Fibroblast of lung (primary cell): ENCODE measurements at regions not wholly inside any gene's neighbourhood (a gene's known extent, or its start where the extent isn't known, plus 50 kb on each side); places are given as distances from the start of the nearest gene placed in this dataset.

Experiments used
- DNase-seq, 2 donors: peaks; one replicate each; pipeline versions ENCODE4 v3.0.0 to v3.0.0-alpha.2; 2010; ENCODE audit warnings: low read depth in 2 of 2
- H2AFZ ChIP-seq: 2 replicates; pipeline ENCODE4 v1.5.1; 2012; ENCODE audit warnings: low read length, control low read depth, inconsistent platforms
- H3K27ac ChIP-seq: 2 replicates; pipeline ENCODE4 v1.5.1; 2011; ENCODE audit warnings: low read length, control low read depth; ENCODE audit not compliant: insufficient read depth
- H3K27me3 ChIP-seq: 2 replicates; pipeline ENCODE4 v1.5.1; 2011; ENCODE audit warnings: mild to moderate bottlenecking, low read length; ENCODE audit not compliant: control insufficient read depth, insufficient read depth
- H3K36me3 ChIP-seq: 2 replicates; pipeline ENCODE4 v1.5.1; 2011; ENCODE audit warnings: low read length; ENCODE audit not compliant: control insufficient read depth, insufficient read depth
- H3K4me1 ChIP-seq: 2 replicates; pipeline ENCODE4 v1.5.1; 2011; ENCODE audit warnings: low read length; ENCODE audit not compliant: control insufficient read depth, insufficient read depth; ENCODE audit errors: extremely low read depth
- H3K4me2 ChIP-seq: 2 replicates; pipeline ENCODE4 v1.5.1; 2011; ENCODE audit warnings: low read length, control low read depth; ENCODE audit not compliant: insufficient read depth; ENCODE audit errors: extremely low read depth
- H3K4me3 ChIP-seq, 4 experiments: fragments of 200-600 bp in 1 of 4; sonication (generic) in 1 of 4; replicated peaks in 1 of 4; 2 replicates each; pipeline ENCODE4 v1.5.1; 2011 to 2016; ENCODE audit warnings: low read length in 4 of 4, low read depth in 3 of 4, mild to moderate bottlenecking in 3 of 4, control low read depth in 2 of 4, inconsistent platforms in 1 of 4, mixed read lengths in 1 of 4; ENCODE audit not compliant: insufficient read depth in 1 of 4; ENCODE audit errors: control extremely low read depth in 1 of 4
- H3K79me2 ChIP-seq: 2 replicates; pipeline ENCODE4 v1.5.1; 2012; ENCODE audit warnings: mild to moderate bottlenecking, low read length, inconsistent platforms; ENCODE audit not compliant: control insufficient read depth, insufficient read depth
- H3K9ac ChIP-seq: 2 replicates; pipeline ENCODE4 v1.5.1; 2011; ENCODE audit warnings: mild to moderate bottlenecking, low read length, control low read depth; ENCODE audit not compliant: insufficient read depth
- H3K9me3 ChIP-seq: 2 replicates; pipeline ENCODE4 v1.5.1; 2012; ENCODE audit warnings: low read depth, low read length; ENCODE audit not compliant: control insufficient read depth, insufficient read depth
- H4K20me1 ChIP-seq: 2 replicates; pipeline ENCODE4 v1.5.1; 2011; ENCODE audit warnings: low read length; ENCODE audit not compliant: control insufficient read depth, insufficient read depth; ENCODE audit errors: extremely low read depth
- CTCF ChIP-seq, 2 donors: IDR thresholded peaks in 1 of 2; conservative IDR thresholded peaks in 1 of 2; 1 replicate in 1 of 2; 2 replicates in 1 of 2; pipeline ENCODE4 v1.5.1; 2011 to 2012; ENCODE audit warnings: low read length in 2 of 2, control low read depth in 1 of 2, inconsistent platforms in 1 of 2, low read depth in 1 of 2, mild to moderate bottlenecking in 1 of 2
- EZH2 ChIP-seq: IDR thresholded peaks from 2 replicates; pipeline ENCODE4 v1.5.1; 2012; ENCODE audit warnings: low read length, control low read depth, mild to moderate bottlenecking; ENCODE audit errors: missing control alignments

- Histone ChIP-seq H3K4me3 (no peak overlapping the region), H3K4me2 (no peak overlapping the region), H3K27ac (no peak overlapping the region), H3K27me3 (no peaks in the 10 kb centered on the region), H3K4me1 (no peaks in the 10 kb centered on the region), H4K20me1 (no peaks in the 10 kb centered on the region), H3K79me2 (no peaks in the 10 kb centered on the region), H2AFZ (no peak overlapping the region), H3K9me3 (no peaks in the 10 kb centered on the region), H3K36me3 (no peaks in the 10 kb centered on the region), H3K9ac (no peak overlapping the region)
- no peak for DNase-seq
- TF ChIP-seq CTCF (conservative IDR thresholded peaks at IDR 0.05 in 1 of 2, IDR thresholded peaks at IDR 0.05 in 1 of 2; ENCODE audit: low read depth in 1 of 2, low read length in 2 of 2) (no peak), EZH2 (no peak)
Observed at GRCh38 chrX:128365492-128365891, 313.3 kb upstream of the ACTRT1 start.

- H3K4me3 ChIP-seq, result no peak overlapping the region
- H3K4me2 ChIP-seq, result no peak overlapping the region
- no peak overlapping the region for H3K9ac ChIP-seq
- no peak overlapping the region for H3K27ac ChIP-seq
- no peak overlapping the region for H2AFZ ChIP-seq
- H3K27me3 ChIP-seq, result no peaks in the 10 kb centered on the region
- no peaks in the 10 kb centered on the region for H3K36me3 ChIP-seq
- TF ChIP-seq CTCF (conservative IDR thresholded peaks at IDR 0.05 in 1 of 2, IDR thresholded peaks at IDR 0.05 in 1 of 2; ENCODE audit: low read depth in 1 of 2, low read length in 2 of 2), result no peak
- no peak for TF ChIP-seq EZH2
- no peaks in the 10 kb centered on the region for H3K9me3 ChIP-seq
- no peaks in the 10 kb centered on the region for H3K4me1 ChIP-seq
- DNase-seq, result no peak
- no peaks in the 10 kb centered on the region for H4K20me1 ChIP-seq
- no peaks in the 10 kb centered on the region for H3K79me2 ChIP-seq
Observed at GRCh38 chrX:128335671-128336070, 283.5 kb upstream of the ACTRT1 start.

GRCh38 chrX:128334821-128335220 is 282.6 kb upstream of the ACTRT1 start:
- TF ChIP-seq CTCF (conservative IDR thresholded peaks at IDR 0.05 in 1 of 2, IDR thresholded peaks at IDR 0.05 in 1 of 2; ENCODE audit: low read depth in 1 of 2, low read length in 2 of 2) (no peak), EZH2 (no peak)
- Histone ChIP-seq H3K36me3 (no peaks in the 10 kb centered on the region), H3K27me3 (no peaks in the 10 kb centered on the region), H3K4me3 (no peak overlapping the region), H3K9ac (no peak overlapping the region), H3K4me2 (no peak overlapping the region), H2AFZ (no peak overlapping the region), H3K79me2 (no peaks in the 10 kb centered on the region), H3K9me3 (no peaks in the 10 kb centered on the region), H4K20me1 (no peaks in the 10 kb centered on the region), H3K4me1 (no peaks in the 10 kb centered on the region), H3K27ac (no peak overlapping the region)
- no peak for DNase-seq
